ENCODE measurements at regions not wholly inside any gene's neighbourhood (a gene's known extent, or its start where the extent isn't known, plus 50 kb on each side); places are given as distances from the start of the nearest gene placed in this dataset.

- H3K36me3 ChIP-seq (ENCODE audit: control insufficient read depth, insufficient read depth, low read length, severe bottlenecking): no peaks in the 10 kb centered on the region
- peaks cover 3% of the 10 kb centered on the region for H3K9me3 ChIP-seq (ENCODE audit: control insufficient read depth, low read length)
- no peak overlapping the region for H3K9ac ChIP-seq (ENCODE audit: low read length)
- DNase-seq (ENCODE audit: low read depth): no peak
- H3K27me3 ChIP-seq (replicated peaks; ENCODE audit: control insufficient read depth, insufficient read depth, low read length): no peaks in the 10 kb centered on the region
- H3K4me1 ChIP-seq (ENCODE audit: control insufficient read depth, insufficient read depth, low read length): no peaks in the 10 kb centered on the region
- no peak overlapping the region for H3K4me3 ChIP-seq (ENCODE audit: low read length)
Measured at GRCh38 chr15:81575436-81576123, 201.6 kb upstream of the TMC3 start.

GRCh38 chr15:81573098-81573746 lies 199.2 kb upstream of the TMC3 start:
- no peaks in the 10 kb centered on the region for H3K27me3 ChIP-seq (replicated peaks; ENCODE audit: control insufficient read depth, insufficient read depth, low read length)
- H3K4me3 ChIP-seq (ENCODE audit: low read length): no peak overlapping the region
- no peak for DNase-seq (ENCODE audit: low read depth)
- H3K4me1 ChIP-seq (ENCODE audit: control insufficient read depth, insufficient read depth, low read length): peaks cover 3% of the 10 kb centered on the region
- H3K9me3 ChIP-seq (ENCODE audit: control insufficient read depth, low read length): no peaks in the 10 kb centered on the region
- no peaks in the 10 kb centered on the region for H3K36me3 ChIP-seq (ENCODE audit: control insufficient read depth, insufficient read depth, low read length, severe bottlenecking)
- H3K9ac ChIP-seq (ENCODE audit: low read length): no peak overlapping the region

- no peak for DNase-seq (ENCODE audit: low read depth)
Measured at GRCh38 chr15:81572190-81572589, 198.2 kb upstream of the TMC3 start.

GRCh38 chr15:81569286-81570080 lies 195.5 kb upstream of the TMC3 start:
- DNase-seq (ENCODE audit: low read depth): no peak
- Histone ChIP-seq H3K4me3 (ENCODE audit: low read length) (no peak overlapping the region), H3K4me1 (ENCODE audit: control insufficient read depth, insufficient read depth, low read length) (peaks cover 3% of the 10 kb centered on the region), H3K9me3 (ENCODE audit: control insufficient read depth, low read length) (no peaks in the 10 kb centered on the region), H3K36me3 (ENCODE audit: control insufficient read depth, insufficient read depth, low read length, severe bottlenecking) (no peaks in the 10 kb centered on the region), H3K9ac (ENCODE audit: low read length) (no peak overlapping the region), H3K27me3 (replicated peaks; ENCODE audit: control insufficient read depth, insufficient read depth, low read length) (no peaks in the 10 kb centered on the region)

More at GRCh38 chr15:81572190-81572589, 198.2 kb upstream of the TMC3 start:
- Histone ChIP-seq H3K9ac (ENCODE audit: low read length) (no peak overlapping the region), H3K4me3 (ENCODE audit: low read length) (no peak overlapping the region), H3K4me1 (ENCODE audit: control insufficient read depth, insufficient read depth, low read length) (peaks cover 3% of the 10 kb centered on the region), H3K27me3 (replicated peaks; ENCODE audit: control insufficient read depth, insufficient read depth, low read length) (no peaks in the 10 kb centered on the region), H3K36me3 (ENCODE audit: control insufficient read depth, insufficient read depth, low read length, severe bottlenecking) (no peaks in the 10 kb centered on the region), H3K9me3 (ENCODE audit: control insufficient read depth, low read length) (no peaks in the 10 kb centered on the region)

GRCh38 chr15:81567924-81568323 lies 193.9 kb upstream of the TMC3 start:
- peaks cover 3% of the 10 kb centered on the region for H3K4me1 ChIP-seq (ENCODE audit: control insufficient read depth, insufficient read depth, low read length)
- no peak for DNase-seq (ENCODE audit: low read depth)
- no peak overlapping the region for H3K9ac ChIP-seq (ENCODE audit: low read length)
- H3K4me3 ChIP-seq (ENCODE audit: low read length): no peak overlapping the region
- no peaks in the 10 kb centered on the region for H3K9me3 ChIP-seq (ENCODE audit: control insufficient read depth, low read length)
- no peaks in the 10 kb centered on the region for H3K27me3 ChIP-seq (replicated peaks; ENCODE audit: control insufficient read depth, insufficient read depth, low read length)
- no peaks in the 10 kb centered on the region for H3K36me3 ChIP-seq (ENCODE audit: control insufficient read depth, insufficient read depth, low read length, severe bottlenecking)

- peak; percentile 2 for DNase-seq (ENCODE audit: low read depth)
- peaks cover 5% of the 10 kb centered on the region for H3K9me3 ChIP-seq (ENCODE audit: control insufficient read depth, low read length)
Measured at GRCh38 chr15:81562986-81563385, 189.0 kb upstream of the TMC3 start.

GRCh38 chr15:81560405-81560804 lies 186.4 kb upstream of the TMC3 start:
- no peak overlapping the region for H3K9ac ChIP-seq (ENCODE audit: low read length)
- H3K4me1 ChIP-seq (ENCODE audit: control insufficient read depth, insufficient read depth, low read length): no peaks in the 10 kb centered on the region
- H3K4me3 ChIP-seq (ENCODE audit: low read length): no peak overlapping the region
- H3K36me3 ChIP-seq (ENCODE audit: control insufficient read depth, insufficient read depth, low read length, severe bottlenecking): no peaks in the 10 kb centered on the region
- H3K27me3 ChIP-seq (replicated peaks; ENCODE audit: control insufficient read depth, insufficient read depth, low read length): no peaks in the 10 kb centered on the region
- no peak for DNase-seq (ENCODE audit: low read depth)
- peaks cover 11% of the 10 kb centered on the region for H3K9me3 ChIP-seq (ENCODE audit: control insufficient read depth, low read length)

More at GRCh38 chr15:81562986-81563385, 189.0 kb upstream of the TMC3 start:
- H3K36me3 ChIP-seq (ENCODE audit: control insufficient read depth, insufficient read depth, low read length, severe bottlenecking): no peaks in the 10 kb centered on the region
- H3K4me1 ChIP-seq (ENCODE audit: control insufficient read depth, insufficient read depth, low read length): no peaks in the 10 kb centered on the region
- H3K4me3 ChIP-seq (ENCODE audit: low read length): no peak overlapping the region
- no peaks in the 10 kb centered on the region for H3K27me3 ChIP-seq (replicated peaks; ENCODE audit: control insufficient read depth, insufficient read depth, low read length)
- H3K9ac ChIP-seq (ENCODE audit: low read length): no peak overlapping the region

- no peaks in the 10 kb centered on the region for H3K4me1 ChIP-seq (ENCODE audit: control insufficient read depth, insufficient read depth, low read length)
- peaks cover 11% of the 10 kb centered on the region for H3K9me3 ChIP-seq (ENCODE audit: control insufficient read depth, low read length)
- H3K4me3 ChIP-seq (ENCODE audit: low read length): no peak overlapping the region
- DNase-seq (ENCODE audit: low read depth): no peak
- H3K27me3 ChIP-seq (replicated peaks; ENCODE audit: control insufficient read depth, insufficient read depth, low read length): no peaks in the 10 kb centered on the region
- no peaks in the 10 kb centered on the region for H3K36me3 ChIP-seq (ENCODE audit: control insufficient read depth, insufficient read depth, low read length, severe bottlenecking)
- H3K9ac ChIP-seq (ENCODE audit: low read length): no peak overlapping the region
Measured at GRCh38 chr15:81558056-81558455, 184.0 kb upstream of the TMC3 start.

GRCh38 chr15:81555346-81555745 lies 181.3 kb upstream of the TMC3 start:
- Histone ChIP-seq H3K27me3 (replicated peaks; ENCODE audit: control insufficient read depth, insufficient read depth, low read length) (no peaks in the 10 kb centered on the region), H3K9me3 (ENCODE audit: control insufficient read depth, low read length) (peaks cover 11% of the 10 kb centered on the region), H3K36me3 (ENCODE audit: control insufficient read depth, insufficient read depth, low read length, severe bottlenecking) (no peaks in the 10 kb centered on the region), H3K4me3 (ENCODE audit: low read length) (no peak overlapping the region), H3K4me1 (ENCODE audit: control insufficient read depth, insufficient read depth, low read length) (no peaks in the 10 kb centered on the region), H3K9ac (ENCODE audit: low read length) (no peak overlapping the region)
- DNase-seq (ENCODE audit: low read depth): no peak

GRCh38 chr15:81548365-81549130 lies 174.5 kb upstream of the TMC3 start:
- Histone ChIP-seq H3K27me3 (replicated peaks; ENCODE audit: control insufficient read depth, insufficient read depth, low read length) (peaks cover 7% of the 10 kb centered on the region), H3K9ac (ENCODE audit: low read length) (no peak overlapping the region), H3K4me1 (ENCODE audit: control insufficient read depth, insufficient read depth, low read length) (no peaks in the 10 kb centered on the region), H3K4me3 (ENCODE audit: low read length) (no peak overlapping the region), H3K9me3 (ENCODE audit: control insufficient read depth, low read length) (peaks cover 2% of the 10 kb centered on the region), H3K36me3 (ENCODE audit: control insufficient read depth, insufficient read depth, low read length, severe bottlenecking) (no peaks in the 10 kb centered on the region)
- no peak for DNase-seq (ENCODE audit: low read depth)

Measured in adipocyte (in vitro differentiated cells).